H1 (cell line): ENCODE measurements at regions not wholly inside any gene's neighbourhood (a gene's known extent, or its start where the extent isn't known, plus 50 kb on each side); places are given as distances from the start of the nearest gene placed in this dataset.
A peak's percentile ranks its signal among the peaks of the same experiment; 100 is the strongest.

Experiments
- CTCF ChIA-PET: fragments of 300-600 bp; sonication (Branson Sonifier 250); formaldehyde crosslinking; loops from one replicate; lab custom pipeline; 2021; ENCODE audit not compliant: partially characterized antibody; lab: Charles Lee
- POLR2A ChIA-PET: fragments of 300-600 bp; sonication (Branson Sonifier 250); formaldehyde crosslinking; loops from one replicate; lab custom pipeline; 2021; ENCODE audit warnings: inconsistent platforms; ENCODE audit not compliant: partially characterized antibody; lab: Charles Lee
- DNase-seq, 2 experiments: peaks; one replicate each; pipeline versions ENCODE4 v3.0.0 to v3.0.0-alpha.2; 2010 to 2022; ENCODE audit warnings: low spot score in 2 of 2, low read depth in 1 of 2, mixed read lengths in 1 of 2
- FAIRE-seq: peaks from 2 replicates; lab custom pipeline; 2011; peaks lifted over from hg19 to GRCh38; lab: Jason Lieb, UNC
- H2AFZ ChIP-seq: 2 replicates; pipeline ENCODE4 v1.8.1; 2012; ENCODE audit warnings: low read length, inconsistent platforms
- H2AK5ac ChIP-seq: 2 replicates; pipeline ENCODE4 v1.6.1; 2013; ENCODE audit warnings: low read depth, low read length
- H2BK120ac ChIP-seq: replicated peaks from 2 replicates; pipeline ENCODE3; 2013; ENCODE audit warnings: low read depth, low read length, inconsistent platforms
- H2BK12ac ChIP-seq: 2 replicates; pipeline ENCODE4 v1.6.1; 2013; ENCODE audit warnings: low read depth, low read length
- H2BK15ac ChIP-seq: 2 replicates; pipeline ENCODE4 v1.6.1; 2013; ENCODE audit warnings: low read length
- H2BK20ac ChIP-seq: 2 replicates; pipeline ENCODE4 v1.6.1; 2013; ENCODE audit warnings: low read length
- H2BK5ac ChIP-seq: 2 replicates; pipeline ENCODE4 v1.6.1; 2013; ENCODE audit warnings: low read depth, low read length
- H3K14ac ChIP-seq: 2 replicates; pipeline ENCODE4 v1.6.1; 2013; ENCODE audit warnings: inconsistent platforms; ENCODE audit not compliant: insufficient read length
- H3K18ac ChIP-seq: 2 replicates; pipeline ENCODE4 v1.6.1; 2013; ENCODE audit warnings: low read length; ENCODE audit errors: extremely low read depth
- H3K23ac ChIP-seq: 2 replicates; pipeline ENCODE4 v1.6.1; 2013; ENCODE audit warnings: inconsistent platforms; ENCODE audit not compliant: insufficient read length
- H3K23me2 ChIP-seq: 2 replicates; pipeline ENCODE4 v1.6.1; 2013; ENCODE audit warnings: low read depth, low read length
- H3K27ac ChIP-seq: 2 replicates; pipeline ENCODE4 v1.6.1; 2011; ENCODE audit warnings: low read depth, low read length, inconsistent platforms
- H3K27me3 ChIP-seq, 4 experiments: replicated peaks in 1 of 4; 1 replicate in 1 of 4; 2 replicates in 3 of 4; pipeline versions ENCODE4 v1.6.1 to v1.8.1; 2011 to 2013; ENCODE audit warnings: low read length in 3 of 4, mild to moderate bottlenecking in 3 of 4, inconsistent platforms in 2 of 4, mixed read lengths in 2 of 4, moderate library complexity in 1 of 4; ENCODE audit not compliant: control insufficient read depth in 3 of 4, insufficient read depth in 3 of 4; ENCODE audit errors: extremely low read depth in 1 of 4
- H3K36me3 ChIP-seq, 4 experiments: 2 replicates each; pipeline versions ENCODE4 v1.6.1 to v1.8.1; 2011 to 2013; ENCODE audit warnings: mild to moderate bottlenecking in 4 of 4, low read length in 3 of 4, moderate library complexity in 2 of 4, control low read depth in 1 of 4, inconsistent platforms in 1 of 4; ENCODE audit not compliant: insufficient read depth in 4 of 4, control insufficient read depth in 2 of 4
- H3K4ac ChIP-seq: replicated peaks from 2 replicates; pipeline ENCODE3; 2013; ENCODE audit warnings: low read length, low read depth, mixed read lengths, inconsistent platforms; ENCODE audit not compliant: insufficient read length
- H3K4me1 ChIP-seq, 4 experiments: replicated peaks in 1 of 4; 1 replicate in 1 of 4; 2 replicates in 3 of 4; pipeline versions ENCODE4 v1.6.1 to v1.8.1; 2011 to 2013; ENCODE audit warnings: low read length in 3 of 4, inconsistent platforms in 2 of 4, mixed read lengths in 1 of 4; ENCODE audit not compliant: insufficient read depth in 4 of 4, control insufficient read depth in 3 of 4
- H3K4me2 ChIP-seq, 2 experiments: 2 replicates each; pipeline versions ENCODE4 v1.6.1 to v1.8.1; 2011 to 2013; ENCODE audit warnings: low read depth in 2 of 2, low read length in 2 of 2, control low read depth in 1 of 2, inconsistent platforms in 1 of 2, mild to moderate bottlenecking in 1 of 2; ENCODE audit not compliant: insufficient read depth in 1 of 2
- H3K4me3 ChIP-seq, 4 experiments: fragments of 200-600, 300-600 bp in 1 of 4; sonication (generic), shearing (Covaris generic), sonication (Bioruptor Twin) in 1 of 4; 2 replicates each; pipeline versions ENCODE4 v1.5.1 to v1.8.1; 2011 to 2016; ENCODE audit warnings: low read length in 4 of 4, low read depth in 3 of 4, control low read depth in 2 of 4, inconsistent platforms in 2 of 4, mild to moderate bottlenecking in 2 of 4, mixed read lengths in 1 of 4, moderate library complexity in 1 of 4; ENCODE audit not compliant: insufficient read depth in 2 of 4; ENCODE audit errors: extremely low read depth in 1 of 4
- H3K56ac ChIP-seq: replicated peaks from 2 replicates; pipeline ENCODE3; 2013; ENCODE audit warnings: low read depth, mild to moderate bottlenecking, mixed read lengths, low read length, inconsistent platforms; ENCODE audit not compliant: insufficient read length
- H3K79me1 ChIP-seq: 2 replicates; pipeline ENCODE4 v1.6.1; 2013; ENCODE audit warnings: low read depth, low read length, control low read depth
- H3K79me2 ChIP-seq, 2 experiments: 2 replicates each; pipeline versions ENCODE4 v1.6.1 to v1.8.1; 2012 to 2013; ENCODE audit warnings: low read length in 2 of 2, mild to moderate bottlenecking in 2 of 2, inconsistent platforms in 1 of 2; ENCODE audit not compliant: insufficient read depth in 2 of 2, control insufficient read depth in 1 of 2
- H3K9ac ChIP-seq, 4 experiments: replicated peaks in 1 of 4; 1 replicate in 1 of 4; 2 replicates in 3 of 4; pipeline versions ENCODE4 v1.6.1 to v1.8.1; 2011 to 2013; ENCODE audit warnings: low read depth in 3 of 4, low read length in 3 of 4, control low read depth in 2 of 4, mild to moderate bottlenecking in 2 of 4, moderate library complexity in 2 of 4, inconsistent platforms in 1 of 4; ENCODE audit errors: extremely low read depth in 1 of 4
- H3K9me3 ChIP-seq, 2 experiments: 2 replicates each; pipeline versions ENCODE4 v1.6.1 to v1.8.1; 2012 to 2013; ENCODE audit warnings: mild to moderate bottlenecking in 2 of 2, moderate library complexity in 2 of 2, control low read depth in 1 of 2, inconsistent platforms in 1 of 2, low read depth in 1 of 2, low read length in 1 of 2, mixed read lengths in 1 of 2; ENCODE audit not compliant: insufficient read depth in 2 of 2
- H4K20me1 ChIP-seq, 2 experiments: replicated peaks in 1 of 2; 2 replicates each; pipeline versions ENCODE3 to v1.8.1; 2011 to 2013; ENCODE audit warnings: inconsistent platforms in 2 of 2, low read length in 2 of 2, mild to moderate bottlenecking in 1 of 2; ENCODE audit not compliant: insufficient read depth in 2 of 2, control insufficient read depth in 1 of 2
- H4K5ac ChIP-seq: 2 replicates; pipeline ENCODE4 v1.6.1; 2013; ENCODE audit warnings: low read length, low read depth, mixed read lengths, inconsistent platforms; ENCODE audit not compliant: insufficient read length
- H4K8ac ChIP-seq: 2 replicates; pipeline ENCODE4 v1.8.0; 2013; ENCODE audit warnings: mild to moderate bottlenecking, moderate library complexity, low read length, inconsistent platforms; ENCODE audit not compliant: insufficient read depth; ENCODE audit errors: extremely low read depth
- H4K91ac ChIP-seq: replicated peaks from 2 replicates; pipeline ENCODE3; 2013; ENCODE audit warnings: low read length, mixed read lengths, inconsistent platforms; ENCODE audit not compliant: insufficient read length
- CHD2 ChIP-seq: IDR thresholded peaks from 2 replicates; pipeline ENCODE4 v1.6.1; 2012; ENCODE audit warnings: low read length, improper control_type of control experiment
- E2F6 ChIP-seq: IDR thresholded peaks from 2 replicates; pipeline ENCODE4 v1.6.1; 2012; ENCODE audit warnings: inconsistent platforms
- MAX ChIP-seq: IDR thresholded peaks from 2 replicates; pipeline ENCODE4 v1.6.1; 2012; ENCODE audit warnings: inconsistent platforms
- WGBS, 2 experiments: shearing (Covaris generic) in 1 of 2; methylation state at CpG; one replicate each; pipeline versions ENCODE4 v1.1.6 to v1.1.7; 2013 to 2015; ENCODE audit warnings: low lambda C conversion rate in 2 of 2, mixed read lengths in 2 of 2, inconsistent platforms in 1 of 2, low coverage in 1 of 2, missing lambda C conversion rate in 1 of 2; ENCODE audit not compliant: insufficient replicate concordance in 2 of 2, insufficient coverage in 1 of 2, insufficient read length in 1 of 2; ENCODE audit errors: extremely low coverage in 1 of 2, missing lambda C conversion rate in 1 of 2; 5-methylcytosine and 5-hydroxymethylcytosine counted together

GRCh38 chr16:85170590-85171003 is 58.3 kb upstream of the CIBAR2 start:
- no peak overlapping the region for H3K23ac ChIP-seq
- peak; percentile 19; the same call in 1 of the 2 replicates for TF ChIP-seq E2F6
- peak; percentile 65 for TF ChIP-seq MAX
- TF ChIP-seq CHD2: no peak
- H4K5ac ChIP-seq: no peak overlapping the region
- POLR2A ChIA-PET: interaction anchor here (1.4 to 4.4 kb wide), 2 partner anchors 12 to 17 kb away, joined by 4 to 18 read pairs; no protein-coding TSS in a partner anchor
- H3K56ac ChIP-seq: no peak overlapping the region
- no peaks in the 10 kb centered on the region for H3K9me3 ChIP-seq
- no peak overlapping the region for H3K14ac ChIP-seq
- no peak overlapping the region for H3K18ac ChIP-seq
- peaks cover 0 to 16% of the 10 kb centered on the region in 2 experiments; a peak in 1 of 4 replicates for H3K79me2 ChIP-seq
- H2BK20ac ChIP-seq: no peak overlapping the region
- peaks cover 6 to 46% (median 21%) of the 10 kb centered on the region in 4 experiments for H3K4me1 ChIP-seq
- no peak overlapping the region for H2BK12ac ChIP-seq
- H3K79me1 ChIP-seq: 0 out of 2 replicates have a peak, but pooled peaks cover 5% of the 10 kb centered on the region
- H3K27ac ChIP-seq: no peak overlapping the region
- H4K91ac ChIP-seq: no peak overlapping the region
- H4K8ac ChIP-seq: no peak overlapping the region
- peaks cover 6% of the 10 kb centered on the region; the same call in 1 of the 2 replicates for H3K23me2 ChIP-seq
- H3K27me3 ChIP-seq: peaks cover 1 to 22% (median 15%) of the 10 kb centered on the region in 4 experiments; a peak in 6 of 7 replicates
- DNase-seq (no peak), FAIRE-seq (no peak)
- H4K20me1 ChIP-seq: peaks cover 21 to 27% of the 10 kb centered on the region in 2 experiments
- no peak overlapping the region for H2BK5ac ChIP-seq
- H3K36me3 ChIP-seq: no peaks in the 10 kb centered on the region
- CTCF ChIA-PET: interaction anchor here (0.8 to 1.9 kb wide), 12 partner anchors 10 to 134 kb away, joined by 3 to 13 read pairs (median 4); no protein-coding TSS in a partner anchor
- H3K4me2 ChIP-seq: peak overlapping the region; percentile 38 to 88; a peak in 2 of 4 replicates
- 0 out of 2 replicates have a peak overlapping the region, but pooled peaks have one; percentile 46 for H2BK15ac ChIP-seq
- H3K9ac ChIP-seq: no peak overlapping the region
- no peak overlapping the region for H2AK5ac ChIP-seq
- H3K4me3 ChIP-seq: peak overlapping the region in 1 of 4 experiments; percentile 60; a peak in 2 of 8 replicates
- peak overlapping the region; percentile 61 for H3K4ac ChIP-seq
- no peak overlapping the region for H2BK120ac ChIP-seq
- H2AFZ ChIP-seq: no peak overlapping the region
- WGBS, 2 experiments: 79% methylated on average over 18 of the region's 23 CpGs; no CpG with 5 or more reads in 1 of the 2 experiments
